Ovary (tissue), 3 donors: ENCODE measurements at regions not wholly inside any gene's neighbourhood (a gene's known extent, or its start where the extent isn't known, plus 50 kb on each side); places are given as distances from the start of the nearest gene placed in this dataset.
"Not testable (repeated sequence)": the region's sequence is repeated elsewhere in the genome, so short reads cannot be mapped to it uniquely, and the experiment has no call there.

Experiments used
- EP300 ChIP-seq: sonication (generic); formaldehyde crosslinking; IDR thresholded peaks from one replicate; pipeline ENCODE4 v1.6.1; 2017; ENCODE audit warnings: antibody characterized with exemption
- POLR2A ChIP-seq: fragments of 450-650 bp; IDR thresholded peaks from one replicate; pipeline ENCODE4 v1.6.1; 2017; ENCODE audit warnings: antibody characterized with exemption, mild to moderate bottlenecking, moderate library complexity
- TF ChIP-seq, protein P1 (sequence below), 3 donors: fragments of 450-650 bp in 2 of 3; fragments of 200-600 bp in 1 of 3; IDR thresholded peaks; one replicate each; pipeline versions ENCODE4 v1.5.1 to v1.8.0; 2016 to 2022; ENCODE audit warnings: antibody characterized with exemption in 3 of 3, mild to moderate bottlenecking in 1 of 3
- donor health status: DM: no; HTN: no; CAD: no.

DNA sequence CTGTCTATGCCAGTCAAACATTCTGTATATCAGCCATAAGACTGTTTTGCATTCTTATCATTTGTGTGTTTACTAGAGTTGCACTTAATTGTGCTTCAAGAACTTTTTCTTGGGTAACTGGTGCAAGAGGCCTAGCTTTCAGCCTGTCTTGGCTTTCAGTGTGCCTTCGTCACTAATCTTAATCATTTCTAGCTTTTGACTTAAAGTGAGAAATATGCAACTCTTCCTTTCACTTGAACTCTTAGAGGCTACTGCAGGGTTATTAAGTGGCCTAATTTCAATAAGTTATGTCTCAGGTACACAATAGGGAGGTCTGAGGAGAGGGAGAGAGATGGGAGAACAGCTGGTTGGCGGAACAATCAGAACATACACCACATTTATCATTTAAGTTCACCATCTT lies 62.1 kb upstream of the FAN1 start:
- TF ChIP-seq, protein P1, sequence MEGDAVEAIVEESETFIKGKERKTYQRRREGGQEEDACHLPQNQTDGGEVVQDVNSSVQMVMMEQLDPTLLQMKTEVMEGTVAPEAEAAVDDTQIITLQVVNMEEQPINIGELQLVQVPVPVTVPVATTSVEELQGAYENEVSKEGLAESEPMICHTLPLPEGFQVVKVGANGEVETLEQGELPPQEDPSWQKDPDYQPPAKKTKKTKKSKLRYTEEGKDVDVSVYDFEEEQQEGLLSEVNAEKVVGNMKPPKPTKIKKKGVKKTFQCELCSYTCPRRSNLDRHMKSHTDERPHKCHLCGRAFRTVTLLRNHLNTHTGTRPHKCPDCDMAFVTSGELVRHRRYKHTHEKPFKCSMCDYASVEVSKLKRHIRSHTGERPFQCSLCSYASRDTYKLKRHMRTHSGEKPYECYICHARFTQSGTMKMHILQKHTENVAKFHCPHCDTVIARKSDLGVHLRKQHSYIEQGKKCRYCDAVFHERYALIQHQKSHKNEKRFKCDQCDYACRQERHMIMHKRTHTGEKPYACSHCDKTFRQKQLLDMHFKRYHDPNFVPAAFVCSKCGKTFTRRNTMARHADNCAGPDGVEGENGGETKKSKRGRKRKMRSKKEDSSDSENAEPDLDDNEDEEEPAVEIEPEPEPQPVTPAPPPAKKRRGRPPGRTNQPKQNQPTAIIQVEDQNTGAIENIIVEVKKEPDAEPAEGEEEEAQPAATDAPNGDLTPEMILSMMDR (IDR thresholded peaks at IDR 0.05), result not testable (repeated sequence)
- TF ChIP-seq POLR2A, EP300: not testable (repeated sequence)
